ENCODE measurements at regions not wholly inside any gene's neighbourhood (a gene's known extent, or its start where the extent isn't known, plus 50 kb on each side); places are given as distances from the start of the nearest gene placed in this dataset.

- RAD21 ChIA-PET (ENCODE audit: unreplicated experiment): no interaction called here
- no peak for ATAC-seq
- H3K27me3 ChIP-seq (replicated peaks in 1 of 2; ENCODE audit: control insufficient read depth in 2 of 2, insufficient read depth in 2 of 2, low read length in 1 of 2): no peaks in the 10 kb centered on the region
- no peak overlapping the region for H2AFZ ChIP-seq (ENCODE audit: control insufficient read depth, low read depth, low read length)
- no peaks in the 10 kb centered on the region for H3K9me3 ChIP-seq (replicated peaks; ENCODE audit: control insufficient read depth, insufficient read depth, low read length)
- H3K4me1 ChIP-seq (ENCODE audit: control insufficient read depth, insufficient read depth, low read length): no peaks in the 10 kb centered on the region
- H3K27ac ChIP-seq (ENCODE audit: control insufficient read depth, insufficient read depth): no peak overlapping the region
- DNase-seq (ENCODE audit: low read depth, low spot score): no peak
- no peak overlapping the region for H3K4me3 ChIP-seq
- in situ Hi-C loops (cut with MboI) (no loop called here), intact Hi-C loops (cut with micrococcal nuclease; ENCODE audit: unreplicated experiment) (loop anchor here (10.0 kb wide), 1 partner anchor 416 kb away; no protein-coding TSS in a partner anchor)
- CTCF ChIA-PET: no interaction called here
- H3K9ac ChIP-seq (ENCODE audit: control insufficient read depth, insufficient read depth, low read length): no peak overlapping the region
- H4K20me1 ChIP-seq (ENCODE audit: control insufficient read depth, insufficient read depth): no peaks in the 10 kb centered on the region
- FAIRE-seq: no peak
- TF ChIP-seq FOXK2 (IDR thresholded peaks at IDR 0.05) (no peak), STAT1 (conservative IDR thresholded peaks at IDR 0.05) (no peak), ATF2 (IDR thresholded peaks at IDR 0.05; ENCODE audit: low read length) (no peak), SMAD1 (IDR thresholded peaks at IDR 0.05; ENCODE audit: low read depth, partially characterized antibody) (no peak), CREB1 (IDR thresholded peaks at IDR 0.05; ENCODE audit: low read depth) (no peak), FOS (IDR thresholded peaks at IDR 0.05; ENCODE audit: borderline replicate concordance, extremely low read depth, insufficient read length) (no peak), MEF2B (IDR thresholded peaks at IDR 0.05; ENCODE audit: partially characterized antibody, poor library complexity, severe bottlenecking) (no peak)
- H3K4me2 ChIP-seq (ENCODE audit: control insufficient read depth, insufficient read depth): no peak overlapping the region
- no TSS peak for BruUV-seq (replicated peaks)
- POLR2A ChIA-PET: no interaction called here
- no peaks in the 10 kb centered on the region for H3K79me2 ChIP-seq (ENCODE audit: control insufficient read depth, insufficient read depth, low read length)
- 53% methylated on average over 3 of the region's 3 CpGs for WGBS (ENCODE audit: insufficient coverage, insufficient replicate concordance, low lambda C conversion rate, missing lambda C conversion rate)
- SMC1A ChIA-PET (ENCODE audit: uncharacterized antibody, unreplicated experiment): no interaction called here
- no peaks in the 10 kb centered on the region for H3K36me3 ChIP-seq (ENCODE audit: control insufficient read depth in 2 of 2, insufficient read depth in 2 of 2, low read length in 1 of 2)
Observed at GRCh38 chr9:29200650-29201049, 1627.4 kb upstream of the C9orf72 start.
